Mucosa of descending colon (tissue), 3 donors: ENCODE measurements at regions not wholly inside any gene's neighbourhood (a gene's known extent, or its start where the extent isn't known, plus 50 kb on each side); places are given as distances from the start of the nearest gene placed in this dataset.

Experiments used
- ATAC-seq: fragments of 200-7000 bp; cut with Tn5 transposase; one replicate; pipeline ENCODE4 v1.9.1; 2020; ENCODE audit warnings: mild to moderate bottlenecking, moderate library complexity
- DNase-seq, 3 donors: peaks; one replicate each; pipeline ENCODE4 v3.0.0-alpha.2; 2020
- H3K36me3 ChIP-seq: fragments of 200-600 bp; one replicate; pipeline ENCODE4 v1.8.0; 2021; ENCODE audit warnings: low read depth, mild to moderate bottlenecking
- H3K4me1 ChIP-seq: fragments of 200-600 bp; one replicate; pipeline ENCODE4 v1.8.0; 2021; ENCODE audit warnings: low read depth, mild to moderate bottlenecking
- H3K4me3 ChIP-seq: fragments of 200-600 bp; one replicate; pipeline ENCODE4 v1.8.0; 2021; ENCODE audit warnings: mild to moderate bottlenecking
- H3K9me3 ChIP-seq: fragments of 200-600 bp; one replicate; pipeline ENCODE4 v1.8.0; 2021; ENCODE audit warnings: mild to moderate bottlenecking
- CTCF ChIP-seq: fragments of 200-600 bp; IDR thresholded peaks from one replicate; pipeline ENCODE4 v1.8.0; 2022; ENCODE audit warnings: antibody characterized with exemption, mild to moderate bottlenecking
- intact Hi-C, 2 donors: fragments of 100-400 bp; cut with DNase I in 1 of 2; cut with micrococcal nuclease in 1 of 2; formaldehyde crosslinking; loops; one replicate each; pipeline versions ENCODE4 v1.11.0 to v1.11.1; 2022; cut with DNase I, micrococcal nuclease
- donor health status: DM: no; HTN: no; CAD: no; lungs with moderate emphysema.
- donor health status: DM: no; HTN: no; CAD: no.
- donor health status: DM: no; HTN: yes; CAD: no.

- ATAC-seq, result peak; percentile 64
- no peak for DNase-seq
- intact Hi-C loops, result no loop called here
- H3K9me3 ChIP-seq, result no peaks in the 10 kb centered on the region
- H3K36me3 ChIP-seq, result no peaks in the 10 kb centered on the region
- H3K4me3 ChIP-seq, result no peak overlapping the region
- peaks cover 21% of the 10 kb centered on the region for H3K4me1 ChIP-seq
- TF ChIP-seq CTCF, result no peak
These were observed 61.3 kb upstream of the MME start for GRCh38 chr3:155018621-155019330.

DNA sequence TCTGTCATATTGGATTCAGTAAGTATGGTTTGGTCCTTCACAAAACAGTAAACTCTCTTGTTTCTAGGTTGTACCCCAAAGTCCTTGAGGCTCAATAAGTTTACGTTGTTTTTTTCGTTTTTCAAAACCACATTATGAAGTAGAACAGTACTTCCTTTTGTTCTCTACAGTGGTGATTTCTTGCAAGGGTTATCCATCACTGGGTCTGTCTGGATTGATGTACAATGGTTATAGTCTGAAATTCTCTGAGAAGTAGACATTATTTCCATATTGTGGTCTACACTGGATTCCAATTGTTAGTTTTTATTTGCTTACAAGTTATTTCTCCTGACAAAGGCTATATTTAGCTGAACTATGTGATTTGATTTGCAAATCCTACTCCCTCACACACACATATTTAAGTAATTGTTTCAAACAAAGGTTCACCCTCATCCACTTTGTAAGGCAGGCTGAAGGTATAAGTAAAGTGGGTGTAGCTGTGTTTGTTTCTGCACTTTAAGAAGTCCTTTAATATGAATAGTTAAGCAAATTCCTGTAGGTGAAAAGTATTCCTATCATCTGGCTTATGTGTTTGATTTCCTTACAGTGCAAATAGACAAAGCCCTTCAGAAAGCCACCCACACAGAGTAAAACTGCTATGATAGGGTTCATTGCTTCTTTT lies 64.2 kb upstream of the MME start:
- Histone ChIP-seq H3K4me3 (no peak overlapping the region), H3K4me1 (peaks cover 21% of the 10 kb centered on the region), H3K9me3 (no peaks in the 10 kb centered on the region), H3K36me3 (no peaks in the 10 kb centered on the region)
- intact Hi-C loops, result no loop called here
- DNase-seq (no peak), ATAC-seq (no peak)
- no peak for TF ChIP-seq CTCF

GRCh38 chr3:155014953-155015352 lies 65.2 kb upstream of the MME start:
- no peak for TF ChIP-seq CTCF

DNA sequence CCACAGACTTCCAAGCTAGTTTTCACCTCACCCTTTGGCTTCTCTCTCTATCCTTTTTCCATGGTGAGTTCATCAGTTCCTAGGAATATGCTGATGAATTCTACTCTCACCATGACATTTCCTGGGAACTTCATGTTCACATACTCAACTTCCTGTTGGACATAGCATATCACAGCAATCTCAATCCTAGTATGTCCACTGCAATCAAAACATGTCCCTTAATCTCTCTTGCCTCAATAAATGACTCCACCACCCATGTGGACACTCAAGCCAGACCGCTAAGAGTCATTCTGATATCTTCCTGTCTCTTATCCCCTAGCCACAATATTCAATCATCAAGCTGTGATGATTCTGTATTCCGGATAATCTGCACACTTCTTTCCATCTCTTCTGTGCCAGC lies 66.7 kb upstream of the MME start:
- ATAC-seq, result no peak
- Histone ChIP-seq H3K9me3 (no peaks in the 10 kb centered on the region), H3K4me1 (no peaks in the 10 kb centered on the region), H3K36me3 (no peaks in the 10 kb centered on the region), H3K4me3 (no peak overlapping the region)
- intact Hi-C loops, result no loop called here
- DNase-seq, result no peak
- TF ChIP-seq CTCF, result no peak

More at GRCh38 chr3:155014953-155015352, 65.2 kb upstream of the MME start:
- DNase-seq (no peak), ATAC-seq (no peak)
- H3K4me1 ChIP-seq, result peaks cover 15% of the 10 kb centered on the region
- intact Hi-C loops, result no loop called here
- no peaks in the 10 kb centered on the region for H3K9me3 ChIP-seq
- no peak overlapping the region for H3K4me3 ChIP-seq
- H3K36me3 ChIP-seq, result no peaks in the 10 kb centered on the region

- TF ChIP-seq CTCF, result no peak
- DNase-seq (no peak), ATAC-seq (no peak)
- no peaks in the 10 kb centered on the region for H3K36me3 ChIP-seq
- intact Hi-C loops, result no loop called here
- no peaks in the 10 kb centered on the region for H3K4me1 ChIP-seq
- no peaks in the 10 kb centered on the region for H3K9me3 ChIP-seq
- H3K4me3 ChIP-seq, result no peak overlapping the region
These were observed 67.5 kb upstream of the MME start for GRCh38 chr3:155012584-155012983.
